ENCODE measurements at regions not wholly inside any gene's neighbourhood (a gene's known extent, or its start where the extent isn't known, plus 50 kb on each side); places are given as distances from the start of the nearest gene placed in this dataset.

GRCh38 chr18:24819141-24819890, 358.9 kb downstream of the HRH4 start:
- no peaks in the 10 kb centered on the region for H3K9me3 Mint-ChIP-seq
- H3K4me3 Mint-ChIP-seq, result no peak overlapping the region
- H3K36me3 Mint-ChIP-seq (ENCODE audit: low read depth), result no peaks in the 10 kb centered on the region
- no peaks in the 10 kb centered on the region for H3K27me3 Mint-ChIP-seq
- no peak overlapping the region for H3K27ac Mint-ChIP-seq
- intact Hi-C loops (cut with micrococcal nuclease), result no loop called here
- H3K4me1 Mint-ChIP-seq (ENCODE audit: low read depth), result no peaks in the 10 kb centered on the region

- no peak overlapping the region for H3K27ac Mint-ChIP-seq
- H3K4me3 Mint-ChIP-seq, result no peak overlapping the region
- intact Hi-C loops (cut with micrococcal nuclease), result no loop called here
- H3K36me3 Mint-ChIP-seq (ENCODE audit: low read depth), result no peaks in the 10 kb centered on the region
- H3K9me3 Mint-ChIP-seq, result no peaks in the 10 kb centered on the region
- peaks cover 2% of the 10 kb centered on the region for H3K27me3 Mint-ChIP-seq
- H3K4me1 Mint-ChIP-seq (ENCODE audit: low read depth), result no peaks in the 10 kb centered on the region
Measured at GRCh38 chr18:24825397-24825796, 365.0 kb downstream of the HRH4 start.

- no peak overlapping the region for H3K27ac Mint-ChIP-seq
- H3K27me3 Mint-ChIP-seq, result peaks cover 7% of the 10 kb centered on the region
- intact Hi-C loops (cut with micrococcal nuclease), result no loop called here
- H3K36me3 Mint-ChIP-seq (ENCODE audit: low read depth), result no peaks in the 10 kb centered on the region
- no peak overlapping the region for H3K4me3 Mint-ChIP-seq
- no peaks in the 10 kb centered on the region for H3K9me3 Mint-ChIP-seq
- no peaks in the 10 kb centered on the region for H3K4me1 Mint-ChIP-seq (ENCODE audit: low read depth)
Measured at GRCh38 chr18:24826605-24827004, 366.2 kb downstream of the HRH4 start.

GRCh38 chr18:24827501-24827900, 367.1 kb downstream of the HRH4 start:
- peaks cover 13% of the 10 kb centered on the region for H3K27me3 Mint-ChIP-seq
- no peaks in the 10 kb centered on the region for H3K9me3 Mint-ChIP-seq
- intact Hi-C loops (cut with micrococcal nuclease), result no loop called here
- H3K27ac Mint-ChIP-seq, result no peak overlapping the region
- no peak overlapping the region for H3K4me3 Mint-ChIP-seq
- no peaks in the 10 kb centered on the region for H3K4me1 Mint-ChIP-seq (ENCODE audit: low read depth)
- H3K36me3 Mint-ChIP-seq (ENCODE audit: low read depth), result no peaks in the 10 kb centered on the region

- H3K9me3 Mint-ChIP-seq, result no peaks in the 10 kb centered on the region
- no peaks in the 10 kb centered on the region for H3K36me3 Mint-ChIP-seq (ENCODE audit: low read depth)
- H3K27me3 Mint-ChIP-seq, result peaks cover 16% of the 10 kb centered on the region
- intact Hi-C loops (cut with micrococcal nuclease), result no loop called here
- H3K4me1 Mint-ChIP-seq (ENCODE audit: low read depth), result no peaks in the 10 kb centered on the region
- H3K4me3 Mint-ChIP-seq, result no peak overlapping the region
- no peak overlapping the region for H3K27ac Mint-ChIP-seq
Measured at GRCh38 chr18:24831081-24831480, 370.6 kb downstream of the HRH4 start.

GRCh38 chr18:24831871-24832665, 371.6 kb downstream of the HRH4 start:
- no peak overlapping the region for H3K27ac Mint-ChIP-seq
- H3K9me3 Mint-ChIP-seq, result no peaks in the 10 kb centered on the region
- no peak overlapping the region for H3K4me3 Mint-ChIP-seq
- H3K27me3 Mint-ChIP-seq, result peaks cover 16% of the 10 kb centered on the region
- no peaks in the 10 kb centered on the region for H3K4me1 Mint-ChIP-seq (ENCODE audit: low read depth)
- intact Hi-C loops (cut with micrococcal nuclease), result no loop called here
- no peaks in the 10 kb centered on the region for H3K36me3 Mint-ChIP-seq (ENCODE audit: low read depth)

- Mint-ChIP-seq H3K9me3 (no peaks in the 10 kb centered on the region), H3K4me3 (no peak overlapping the region), H3K36me3 (ENCODE audit: low read depth) (no peaks in the 10 kb centered on the region), H3K27ac (no peak overlapping the region), H3K27me3 (peaks cover 12% of the 10 kb centered on the region), H3K4me1 (ENCODE audit: low read depth) (no peaks in the 10 kb centered on the region)
- intact Hi-C loops (cut with micrococcal nuclease), result no loop called here
Measured at GRCh38 chr18:24835751-24836150, 375.3 kb downstream of the HRH4 start.

- intact Hi-C loops (cut with micrococcal nuclease), result no loop called here
- Mint-ChIP-seq H3K36me3 (ENCODE audit: low read depth) (no peaks in the 10 kb centered on the region), H3K9me3 (no peaks in the 10 kb centered on the region), H3K27ac (no peak overlapping the region), H3K4me1 (ENCODE audit: low read depth) (no peaks in the 10 kb centered on the region), H3K27me3 (peaks cover 5% of the 10 kb centered on the region), H3K4me3 (no peak overlapping the region)
Measured at GRCh38 chr18:24837066-24837465, 376.6 kb downstream of the HRH4 start.

- intact Hi-C loops (cut with micrococcal nuclease), result no loop called here
- Mint-ChIP-seq H3K9me3 (no peaks in the 10 kb centered on the region), H3K36me3 (ENCODE audit: low read depth) (no peaks in the 10 kb centered on the region), H3K4me3 (no peak overlapping the region), H3K27me3 (no peaks in the 10 kb centered on the region), H3K27ac (no peak overlapping the region), H3K4me1 (ENCODE audit: low read depth) (no peaks in the 10 kb centered on the region)
Measured at GRCh38 chr18:24840051-24840450, 379.6 kb downstream of the HRH4 start.

GRCh38 chr18:24840640-24841039, 380.2 kb downstream of the HRH4 start:
- no peak overlapping the region for H3K27ac Mint-ChIP-seq
- H3K4me1 Mint-ChIP-seq (ENCODE audit: low read depth), result no peaks in the 10 kb centered on the region
- H3K9me3 Mint-ChIP-seq, result no peaks in the 10 kb centered on the region

GRCh38 chr18:24841536-24841935, 381.1 kb downstream of the HRH4 start:
- no peaks in the 10 kb centered on the region for H3K36me3 Mint-ChIP-seq (ENCODE audit: low read depth)
- H3K4me3 Mint-ChIP-seq, result no peak overlapping the region
- no peaks in the 10 kb centered on the region for H3K27me3 Mint-ChIP-seq
- no peaks in the 10 kb centered on the region for H3K9me3 Mint-ChIP-seq
- intact Hi-C loops (cut with micrococcal nuclease), result no loop called here
- H3K27ac Mint-ChIP-seq, result no peak overlapping the region
- H3K4me1 Mint-ChIP-seq (ENCODE audit: low read depth), result peaks cover 5% of the 10 kb centered on the region

More at GRCh38 chr18:24840640-24841039, 380.2 kb downstream of the HRH4 start:
- no peaks in the 10 kb centered on the region for H3K36me3 Mint-ChIP-seq (ENCODE audit: low read depth)
- no peak overlapping the region for H3K4me3 Mint-ChIP-seq
- no peaks in the 10 kb centered on the region for H3K27me3 Mint-ChIP-seq
- intact Hi-C loops (cut with micrococcal nuclease), result no loop called here

GRCh38 chr18:24843123-24843522, 382.7 kb downstream of the HRH4 start:
- H3K27me3 Mint-ChIP-seq, result no peaks in the 10 kb centered on the region
- peaks cover 11% of the 10 kb centered on the region for H3K4me1 Mint-ChIP-seq (ENCODE audit: low read depth)
- H3K27ac Mint-ChIP-seq, result no peak overlapping the region
- H3K9me3 Mint-ChIP-seq, result no peaks in the 10 kb centered on the region
- no peaks in the 10 kb centered on the region for H3K36me3 Mint-ChIP-seq (ENCODE audit: low read depth)
- no peak overlapping the region for H3K4me3 Mint-ChIP-seq
- intact Hi-C loops (cut with micrococcal nuclease), result no loop called here

- intact Hi-C loops (cut with micrococcal nuclease), result no loop called here
- H3K9me3 Mint-ChIP-seq, result no peaks in the 10 kb centered on the region
- H3K36me3 Mint-ChIP-seq (ENCODE audit: low read depth), result no peaks in the 10 kb centered on the region
- H3K27ac Mint-ChIP-seq, result no peak overlapping the region
- no peak overlapping the region for H3K4me3 Mint-ChIP-seq
- H3K4me1 Mint-ChIP-seq (ENCODE audit: low read depth), result peaks cover 24% of the 10 kb centered on the region
- no peaks in the 10 kb centered on the region for H3K27me3 Mint-ChIP-seq
Measured at GRCh38 chr18:24846138-24846537, 385.7 kb downstream of the HRH4 start.

- intact Hi-C loops (cut with micrococcal nuclease), result no loop called here
- H3K36me3 Mint-ChIP-seq (ENCODE audit: low read depth), result no peaks in the 10 kb centered on the region
- peaks cover 28% of the 10 kb centered on the region for H3K4me1 Mint-ChIP-seq (ENCODE audit: low read depth)
- H3K4me3 Mint-ChIP-seq, result no peak overlapping the region
- H3K27ac Mint-ChIP-seq, result no peak overlapping the region
- no peaks in the 10 kb centered on the region for H3K27me3 Mint-ChIP-seq
- H3K9me3 Mint-ChIP-seq, result no peaks in the 10 kb centered on the region
Measured at GRCh38 chr18:24850532-24850931, 390.1 kb downstream of the HRH4 start.

Data from dendritic cell treated with granulocyte-macrophage colony-stimulating factor and Interleukin-4, amounts not matched to agents 40 ng/mL and 50 ng/mL, for 4 days (primary cell).